Loucy (cell line): ENCODE measurements at regions not wholly inside any gene's neighbourhood (a gene's known extent, or its start where the extent isn't known, plus 50 kb on each side); places are given as distances from the start of the nearest gene placed in this dataset.

Source experiments
- H2AFZ ChIP-seq: fragments of 200-600 bp; sonication (generic); 2 replicates; pipeline ENCODE4 v1.6.0; 2016; ENCODE audit warnings: antibody characterized with exemption, mild to moderate bottlenecking, low read length, moderate library complexity
- H3F3A ChIP-seq: fragments of 200-600 bp; 2 replicates; pipeline ENCODE4 v1.6.0; 2016; ENCODE audit warnings: antibody characterized with exemption, low read depth, mild to moderate bottlenecking
- H3K27me3 ChIP-seq: fragments of 200-600 bp; sonication (generic); 2 replicates; pipeline ENCODE4 v1.6.1; 2014; ENCODE audit warnings: low read length, mild to moderate bottlenecking; ENCODE audit not compliant: insufficient read depth, poor library complexity, severe bottlenecking
- H3K36me3 ChIP-seq: fragments of 200-600 bp; sonication (generic); 2 replicates; pipeline ENCODE4 v1.6.1; 2016; ENCODE audit warnings: low read length; ENCODE audit not compliant: insufficient read depth
- H3K4me1 ChIP-seq: fragments of 200-600 bp; sonication (generic); 2 replicates; pipeline ENCODE4 v1.5.1; 2014; ENCODE audit warnings: low read length, mild to moderate bottlenecking; ENCODE audit not compliant: insufficient read depth, poor library complexity, severe bottlenecking
- H3K4me2 ChIP-seq: fragments of 200-600 bp; sonication (generic); 2 replicates; pipeline ENCODE4 v1.6.0; 2014; ENCODE audit warnings: antibody characterized with exemption, low read length, low read depth, mild to moderate bottlenecking; ENCODE audit not compliant: poor library complexity, severe bottlenecking
- H3K4me3 ChIP-seq: fragments of 200-600 bp; sonication (generic); 2 replicates; pipeline ENCODE4 v1.5.1; 2014; ENCODE audit warnings: low read length, mild to moderate bottlenecking, mixed read lengths; ENCODE audit not compliant: poor library complexity, severe bottlenecking
- H3K79me2 ChIP-seq: fragments of 200-600 bp; sonication (generic); 2 replicates; pipeline ENCODE4 v1.6.1; 2014; ENCODE audit warnings: low read length; ENCODE audit not compliant: insufficient read depth
- H3K9ac ChIP-seq: fragments of 200-600 bp; sonication (generic); 2 replicates; pipeline ENCODE4 v1.6.0; 2014; ENCODE audit warnings: mild to moderate bottlenecking, low read depth, low read length, moderate library complexity; ENCODE audit not compliant: poor library complexity, severe bottlenecking
- H3K9me2 ChIP-seq: fragments of 200-600 bp; sonication (generic); replicated peaks from 2 replicates; pipeline ENCODE4 v1.6.1; 2016; ENCODE audit warnings: low read depth, low read length, mixed read lengths
- H3K9me3 ChIP-seq: fragments of 200-600 bp; sonication (generic); 2 replicates; pipeline ENCODE4 v1.6.1; 2014; ENCODE audit warnings: mild to moderate bottlenecking, antibody characterized with exemption, low read length, low read depth; ENCODE audit not compliant: insufficient read depth
- H4K20me1 ChIP-seq: fragments of 200-600 bp; sonication (generic); 2 replicates; pipeline ENCODE4 v1.6.0; 2014; ENCODE audit warnings: antibody characterized with exemption, low read length, mild to moderate bottlenecking; ENCODE audit not compliant: insufficient read depth, poor library complexity, severe bottlenecking
- CTCF ChIP-seq: fragments of 200-600 bp; sonication (generic); conservative IDR thresholded peaks from 2 replicates; pipeline ENCODE4 v1.5.1; 2014; ENCODE audit warnings: mild to moderate bottlenecking, antibody characterized with exemption, low read length
- EZH2phosphoT487 ChIP-seq: fragments of 200-600 bp; IDR thresholded peaks from 2 replicates; pipeline ENCODE4 v1.6.1; 2018; ENCODE audit warnings: antibody characterized with exemption, mild to moderate bottlenecking, moderate library complexity, borderline replicate concordance

GRCh38 chr6:87982134-87982533 is 65.5 kb upstream of the SPACA1 start:
- H3K79me2 ChIP-seq = no peaks in the 10 kb centered on the region
- H3K4me1 ChIP-seq = no peaks in the 10 kb centered on the region
- H3K4me3 ChIP-seq = no peak overlapping the region
- TF ChIP-seq EZH2phosphoT487 (no peak), CTCF (no peak)
- H4K20me1 ChIP-seq = no peaks in the 10 kb centered on the region
- H3K9me2 ChIP-seq = 0 out of 2 replicates have a peak, but pooled peaks cover 4% of the 10 kb centered on the region
- no peaks in the 10 kb centered on the region for H3F3A ChIP-seq
- H2AFZ ChIP-seq = no peak overlapping the region
- H3K4me2 ChIP-seq = no peak overlapping the region
- no peak overlapping the region for H3K9ac ChIP-seq
- H3K36me3 ChIP-seq = no peaks in the 10 kb centered on the region
- H3K27me3 ChIP-seq = no peaks in the 10 kb centered on the region
- no peaks in the 10 kb centered on the region for H3K9me3 ChIP-seq

- Histone ChIP-seq H3K9ac (no peak overlapping the region), H3K9me2 (0 out of 2 replicates have a peak, but pooled peaks cover 4% of the 10 kb centered on the region), H3K9me3 (no peaks in the 10 kb centered on the region), H3K4me1 (no peaks in the 10 kb centered on the region), H3K4me3 (no peak overlapping the region), H2AFZ (no peak overlapping the region), H3K36me3 (no peaks in the 10 kb centered on the region), H3K4me2 (no peak overlapping the region), H3K27me3 (no peaks in the 10 kb centered on the region), H3F3A (no peaks in the 10 kb centered on the region), H4K20me1 (no peaks in the 10 kb centered on the region), H3K79me2 (no peaks in the 10 kb centered on the region)
- no peak for TF ChIP-seq CTCF
- no peak for TF ChIP-seq EZH2phosphoT487
Measured at GRCh38 chr6:87979737-87980136, 67.9 kb upstream of the SPACA1 start.

GRCh38 chr6:87976616-87977015 is 71.0 kb upstream of the SPACA1 start:
- no peaks in the 10 kb centered on the region for H4K20me1 ChIP-seq
- TF ChIP-seq CTCF (no peak), EZH2phosphoT487 (no peak)
- H3K79me2 ChIP-seq = no peaks in the 10 kb centered on the region
- no peak overlapping the region for H2AFZ ChIP-seq
- H3K27me3 ChIP-seq = no peaks in the 10 kb centered on the region
- no peak overlapping the region for H3K4me3 ChIP-seq
- no peaks in the 10 kb centered on the region for H3K4me1 ChIP-seq
- no peaks in the 10 kb centered on the region for H3K9me3 ChIP-seq
- H3K36me3 ChIP-seq = no peaks in the 10 kb centered on the region
- no peak overlapping the region for H3K9ac ChIP-seq
- H3K4me2 ChIP-seq = no peak overlapping the region
- 0 out of 2 replicates have a peak, but pooled peaks cover 4% of the 10 kb centered on the region for H3K9me2 ChIP-seq
- no peaks in the 10 kb centered on the region for H3F3A ChIP-seq
